ENCODE measurements at regions not wholly inside any gene's neighbourhood (a gene's known extent, or its start where the extent isn't known, plus 50 kb on each side); places are given as distances from the start of the nearest gene placed in this dataset.

- in situ Hi-C loops (cut with MboI), result no loop called here
- Histone ChIP-seq H3K27me3 (ENCODE audit: control insufficient read depth in 2 of 2, insufficient read depth in 2 of 2, low read length in 2 of 2) (no peaks in the 10 kb centered on the region), H2AFZ (ENCODE audit: low read depth, low read length) (no peak overlapping the region), H3K79me2 (ENCODE audit: control insufficient read depth, insufficient read depth, low read length) (no peaks in the 10 kb centered on the region), H3K9ac (ENCODE audit: insufficient read depth in 1 of 2, low read depth in 2 of 2, low read length in 2 of 2) (no peak overlapping the region), H3K27ac (ENCODE audit: extremely low read depth, low read depth, low read length) (no peak overlapping the region), H3K4me3 (no peak overlapping the region), H3K9me1 (ENCODE audit: control insufficient read depth, insufficient read depth, low read length) (no peaks in the 10 kb centered on the region), H3K36me3 (ENCODE audit: control insufficient read depth, insufficient read depth, low read length) (no peaks in the 10 kb centered on the region), H3K4me1 (replicated peaks in 1 of 2; ENCODE audit: control insufficient read depth in 2 of 2, insufficient read depth in 2 of 2, low read length in 2 of 2) (no peaks in the 10 kb centered on the region), H3K9me3 (replicated peaks; ENCODE audit: control insufficient read depth, insufficient read depth, low read depth, low read length) (no peaks in the 10 kb centered on the region), H3K4me2 (ENCODE audit: insufficient read depth, low read length) (no peak overlapping the region), H4K20me1 (replicated peaks; ENCODE audit: control insufficient read depth, insufficient read depth, low read length) (no peaks in the 10 kb centered on the region)
- ATAC-seq (no peak), DNase-seq (ENCODE audit: extremely low read depth in 1 of 4, low spot score in 3 of 4) (no peak), FAIRE-seq (no peak)
- 0% methylated on average over 3 of the region's 3 CpGs for WGBS (ENCODE audit: insufficient coverage, low coverage, missing lambda C conversion rate)
- ChIA-PET POLR2A (no interaction called here), CTCF (ENCODE audit: low intra/inter-chr PET ratio) (no interaction called here)
- intact Hi-C loops (cut with micrococcal nuclease), result no loop called here
- BruUV-seq (replicated peaks), result no TSS peak
- TF ChIP-seq, protein P1, sequence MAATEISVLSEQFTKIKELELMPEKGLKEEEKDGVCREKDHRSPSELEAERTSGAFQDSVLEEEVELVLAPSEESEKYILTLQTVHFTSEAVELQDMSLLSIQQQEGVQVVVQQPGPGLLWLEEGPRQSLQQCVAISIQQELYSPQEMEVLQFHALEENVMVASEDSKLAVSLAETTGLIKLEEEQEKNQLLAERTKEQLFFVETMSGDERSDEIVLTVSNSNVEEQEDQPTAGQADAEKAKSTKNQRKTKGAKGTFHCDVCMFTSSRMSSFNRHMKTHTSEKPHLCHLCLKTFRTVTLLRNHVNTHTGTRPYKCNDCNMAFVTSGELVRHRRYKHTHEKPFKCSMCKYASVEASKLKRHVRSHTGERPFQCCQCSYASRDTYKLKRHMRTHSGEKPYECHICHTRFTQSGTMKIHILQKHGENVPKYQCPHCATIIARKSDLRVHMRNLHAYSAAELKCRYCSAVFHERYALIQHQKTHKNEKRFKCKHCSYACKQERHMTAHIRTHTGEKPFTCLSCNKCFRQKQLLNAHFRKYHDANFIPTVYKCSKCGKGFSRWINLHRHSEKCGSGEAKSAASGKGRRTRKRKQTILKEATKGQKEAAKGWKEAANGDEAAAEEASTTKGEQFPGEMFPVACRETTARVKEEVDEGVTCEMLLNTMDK (IDR thresholded peaks at IDR 0.05; ENCODE audit: borderline replicate concordance, insufficient read depth, low read depth, low read length, poor library complexity, severe bottlenecking), result no peak
- TF ChIP-seq MGA (IDR thresholded peaks at IDR 0.05) (no peak), ZNF561 (CRISPR knock-in tag; conservative IDR thresholded peaks at IDR 0.05) (no peak), KLF1 (tag; IDR thresholded peaks at IDR 0.05) (no peak), THAP12 (CRISPR knock-in tag; IDR thresholded peaks at IDR 0.05) (no peak), RBM17 (IDR thresholded peaks at IDR 0.05; ENCODE audit: borderline replicate concordance, low read depth, low read length) (no peak)
Observed at GRCh38 chr13:39185326-39185725, 147.1 kb downstream of the NHLRC3 start.
